M059J (cell line): ENCODE measurements at regions not wholly inside any gene's neighbourhood (a gene's known extent, or its start where the extent isn't known, plus 50 kb on each side); places are given as distances from the start of the nearest gene placed in this dataset.

Source experiments
- DNase-seq: peaks from one replicate; pipeline ENCODE4 v3.0.0-alpha.2; 2012; ENCODE audit warnings: low read depth

DNA sequence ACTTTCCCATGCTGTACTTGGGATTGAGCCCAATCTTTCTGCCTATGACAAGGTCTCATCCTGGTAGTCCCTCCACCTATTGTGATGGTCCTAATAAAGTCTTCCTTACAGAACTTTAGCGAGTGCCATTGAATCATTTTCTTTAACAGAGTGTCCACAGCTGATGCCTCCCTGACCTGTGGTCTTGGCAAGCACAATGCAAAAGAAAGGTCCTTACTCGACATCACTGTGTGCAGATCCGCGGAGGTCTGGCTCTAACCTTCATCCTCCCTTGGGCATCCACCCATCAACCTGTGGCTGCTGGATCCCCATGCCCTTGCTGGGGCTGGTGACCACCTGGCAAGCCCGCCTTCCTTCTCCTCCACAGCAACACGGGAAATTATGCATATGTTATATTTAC, 1203.9 kb downstream of the TBC1D22A start:
- DNase-seq, result no peak

DNA sequence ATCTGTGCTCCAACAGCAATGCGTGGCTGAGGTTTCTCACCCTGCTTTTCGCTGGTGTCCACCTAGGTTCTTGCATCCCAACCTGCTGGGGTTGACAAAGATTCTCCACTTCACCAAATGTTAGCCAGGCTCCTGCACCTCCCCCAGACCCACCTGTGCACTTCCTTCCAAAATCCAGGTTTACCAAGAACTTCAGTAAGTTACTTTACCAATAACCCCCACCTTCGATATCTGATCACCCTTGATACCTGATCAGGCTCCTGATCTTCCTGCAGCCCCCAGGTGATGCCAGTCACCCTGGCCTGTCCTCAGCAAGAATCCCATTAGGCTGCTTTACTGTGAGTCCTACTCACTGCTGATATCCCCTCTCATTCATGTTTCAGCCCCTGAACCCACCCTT, 1203.4 kb downstream of the TBC1D22A start:
- no peak for DNase-seq

- DNase-seq, result no peak
Observed at GRCh38 chr22:47965066-47965465, 1202.6 kb downstream of the TBC1D22A start.

DNA sequence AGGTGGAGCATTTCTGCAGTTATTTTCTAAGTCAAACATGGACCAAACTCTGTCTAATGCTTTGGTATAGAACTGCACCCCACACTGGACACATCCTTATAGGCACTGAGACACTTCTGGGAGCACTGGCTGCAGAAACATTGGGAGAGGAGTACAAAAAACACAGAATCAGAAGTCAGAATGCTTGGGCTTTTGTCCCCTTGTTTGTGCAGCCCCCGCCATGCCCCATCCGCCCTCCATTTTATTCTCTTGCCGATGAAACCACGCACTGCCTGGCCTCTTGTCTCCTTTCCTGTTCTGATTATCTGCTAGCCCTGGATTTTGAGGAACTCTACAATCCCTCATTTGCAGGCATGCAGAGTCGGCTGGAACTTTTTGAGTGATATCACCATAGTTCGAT, 1201.2 kb downstream of the TBC1D22A start:
- no peak for DNase-seq

GRCh38 chr22:47957649-47958048, 1195.2 kb downstream of the TBC1D22A start:
- DNase-seq, result no peak

- DNase-seq, result no peak
Observed at GRCh38 chr22:47954107-47954506, 1191.7 kb downstream of the TBC1D22A start.

DNA sequence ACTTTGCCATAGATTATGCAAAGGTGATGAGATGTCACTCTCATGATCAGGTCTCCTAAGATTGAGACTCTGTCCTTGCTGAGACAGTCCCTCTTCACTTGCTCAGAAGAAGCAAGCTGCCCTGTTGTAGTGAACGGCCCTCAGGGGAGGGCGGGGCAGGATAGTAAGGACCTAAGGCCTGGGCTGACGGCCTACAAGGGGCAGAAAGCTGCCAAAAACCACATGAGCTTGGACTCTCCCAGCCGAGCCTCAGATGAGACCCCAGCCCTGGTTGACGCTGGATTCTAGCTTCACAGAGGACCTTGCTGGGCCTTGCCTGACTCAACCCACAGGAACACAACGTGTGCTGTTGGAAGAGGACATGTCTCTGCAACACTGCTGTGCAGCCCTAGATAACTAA, 1182.5 kb downstream of the TBC1D22A start:
- DNase-seq, result no peak

DNA sequence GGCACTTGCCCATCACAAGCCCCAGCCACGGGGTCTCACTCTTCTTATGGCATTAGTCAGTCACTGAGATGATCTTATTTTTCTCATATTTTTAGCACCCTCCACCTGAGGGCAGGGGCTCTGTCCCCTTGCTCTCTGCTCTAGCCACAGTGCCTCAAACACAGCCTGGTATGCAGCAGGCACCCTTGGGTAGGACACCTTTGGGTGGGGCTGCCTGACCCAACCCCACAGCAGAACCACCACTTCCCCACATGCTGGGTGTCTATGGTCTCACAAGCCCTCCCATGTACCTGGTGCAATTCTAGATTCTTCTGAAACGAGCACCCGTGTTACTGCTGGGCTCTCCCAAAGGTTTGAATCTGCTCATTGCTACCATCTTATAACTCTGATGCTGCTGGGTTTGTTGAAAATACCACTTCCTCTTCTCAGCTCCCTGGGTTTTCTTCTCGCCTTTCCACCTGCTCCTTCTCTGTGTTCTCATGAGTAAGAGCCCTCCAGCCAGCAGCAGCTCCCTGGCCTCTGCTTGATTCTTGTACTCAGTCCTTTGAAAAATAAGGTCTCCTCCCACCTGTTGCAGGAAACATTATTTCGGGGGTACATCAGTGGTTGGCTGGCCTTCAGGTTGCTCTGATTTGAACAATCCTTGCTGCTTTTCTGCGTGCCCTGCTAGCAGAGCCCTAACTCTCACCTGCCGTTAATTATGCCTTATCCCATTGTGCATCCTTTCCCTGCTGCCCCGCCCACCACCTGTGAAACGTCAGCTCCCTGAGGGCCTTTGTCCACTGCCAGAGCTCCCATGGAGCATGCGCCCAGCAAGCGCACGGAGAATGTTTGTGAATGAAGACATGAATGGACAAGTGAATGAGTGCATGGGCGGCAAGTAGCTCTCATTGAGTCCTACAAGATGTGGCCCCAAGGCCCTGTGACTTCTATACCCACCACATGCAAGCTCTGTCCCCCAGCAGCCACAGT, 1181.6 kb downstream of the TBC1D22A start:
- no peak for DNase-seq

- DNase-seq, result no peak
Observed at GRCh38 chr22:47940211-47940610, 1177.8 kb downstream of the TBC1D22A start.

- no peak for DNase-seq
Observed at GRCh38 chr22:47933891-47934290, 1171.4 kb downstream of the TBC1D22A start.

DNA sequence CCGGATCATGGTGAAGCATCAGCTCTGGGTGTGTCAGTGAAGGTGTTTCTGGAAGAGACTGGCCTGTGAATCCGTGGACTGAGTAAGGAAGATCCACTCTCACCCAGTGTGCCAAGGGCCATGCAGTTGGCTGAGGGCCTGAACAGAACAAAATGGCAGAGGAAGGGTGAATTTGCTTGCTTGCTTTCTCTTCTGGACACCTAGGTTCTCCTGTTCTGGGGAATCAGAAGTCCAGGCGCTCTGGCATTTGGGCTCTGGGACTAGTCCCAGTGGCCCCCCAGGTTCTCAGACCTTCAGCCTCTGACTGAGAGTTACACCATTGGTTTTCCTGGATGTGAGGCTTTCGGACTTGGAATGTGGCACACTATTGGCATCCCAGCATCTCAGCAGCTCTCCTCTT, 1170.8 kb downstream of the TBC1D22A start:
- no peak for DNase-seq

DNA sequence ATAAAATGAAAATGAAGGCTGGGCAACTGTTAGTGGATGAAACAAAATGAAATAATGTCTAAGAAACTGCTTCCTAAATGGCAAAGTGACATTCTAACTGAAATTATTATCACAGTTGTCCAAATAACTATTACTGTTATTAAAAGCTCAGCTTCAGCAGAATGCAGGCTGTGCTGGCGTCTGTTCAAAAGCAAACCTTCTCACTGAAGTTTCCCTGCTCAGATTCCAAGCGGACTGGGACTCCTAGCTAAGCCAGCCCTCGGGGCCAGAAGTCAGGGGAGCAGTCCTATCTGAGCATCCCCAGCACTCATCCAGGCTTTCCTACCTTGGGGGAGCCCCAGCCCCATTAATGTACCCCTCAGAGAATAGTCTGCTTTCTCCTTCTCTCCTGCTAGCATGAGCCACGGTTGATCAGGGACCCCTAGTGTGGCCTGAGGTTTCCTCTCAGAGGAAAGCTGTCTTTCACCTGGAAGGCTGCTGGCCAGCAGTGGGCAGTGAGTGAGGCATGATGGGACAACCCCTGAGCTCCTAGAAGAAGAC, 1167.3 kb downstream of the TBC1D22A start:
- no peak for DNase-seq

DNA sequence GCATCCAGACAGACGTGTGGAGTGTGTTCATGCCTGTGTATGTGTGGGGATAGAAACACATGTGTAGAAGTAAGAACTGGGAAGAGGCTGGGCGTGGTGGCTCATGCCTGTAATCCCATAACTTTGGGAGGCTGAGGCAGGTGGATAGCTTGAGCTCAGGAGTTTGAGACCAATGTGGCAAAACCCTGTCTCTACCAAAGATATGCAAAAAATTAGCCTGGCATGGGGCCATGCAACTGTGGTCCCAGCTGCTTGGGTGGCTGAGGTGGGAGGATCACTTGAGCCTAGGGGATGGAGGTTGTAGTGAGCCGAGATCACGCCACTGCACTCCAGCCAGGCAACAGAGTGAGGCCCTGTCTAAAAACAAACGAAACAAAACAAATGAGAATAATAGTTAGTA, 1166.6 kb downstream of the TBC1D22A start:
- DNase-seq, result no peak

GRCh38 chr22:47928631-47929030, 1166.2 kb downstream of the TBC1D22A start:
- DNase-seq, result peak; percentile 1

DNA sequence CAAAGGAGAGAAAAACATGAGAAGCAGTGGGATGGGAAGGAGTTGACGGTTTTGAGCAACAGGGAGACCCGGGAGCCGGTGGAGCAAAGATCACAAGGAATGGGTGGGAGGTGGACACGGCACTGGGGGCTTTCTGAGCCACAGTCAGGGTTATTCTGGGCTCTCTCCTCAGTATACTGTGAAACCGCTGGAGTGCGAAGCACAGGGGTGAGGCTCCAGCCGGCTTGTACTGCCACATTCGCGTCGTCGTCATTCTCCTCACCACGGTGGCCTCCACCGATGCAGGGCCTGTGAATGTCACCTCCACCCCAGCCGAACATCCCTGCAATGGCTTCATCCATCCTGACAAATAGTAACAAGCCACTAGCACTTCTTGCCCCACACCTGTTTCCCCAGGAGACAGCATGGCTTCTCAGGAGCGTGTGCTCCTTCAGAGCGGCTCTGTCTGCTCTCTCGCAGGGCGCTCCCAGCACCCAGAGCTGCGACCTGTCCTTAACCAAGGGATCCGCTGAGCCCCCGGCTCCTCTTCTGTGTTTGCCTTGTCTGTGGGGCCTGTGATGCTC, 1165.3 kb downstream of the TBC1D22A start:
- no peak for DNase-seq

DNA sequence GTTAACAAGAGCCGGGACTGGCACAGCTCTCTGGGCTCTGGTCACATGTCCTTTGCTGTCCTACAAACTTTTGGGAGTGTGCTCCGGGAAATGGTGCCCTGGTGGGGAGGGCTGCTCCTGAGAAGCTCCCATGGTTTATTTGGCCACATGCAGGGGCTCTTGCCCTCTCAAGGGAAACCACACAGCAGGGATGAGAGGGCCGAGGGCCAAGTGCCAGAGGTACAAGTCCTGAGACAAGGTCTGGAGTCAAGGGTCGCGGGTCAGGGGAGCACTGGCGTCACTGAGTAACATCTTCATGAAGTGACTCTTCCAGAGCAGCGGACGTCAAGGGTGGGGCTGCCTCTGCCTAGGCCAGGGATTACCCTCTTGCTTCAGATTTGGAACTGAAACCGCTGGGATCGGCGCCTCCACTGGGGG, 1160.6 kb downstream of the TBC1D22A start:
- no peak for DNase-seq

GRCh38 chr22:47921906-47922305, 1159.5 kb downstream of the TBC1D22A start:
- no peak for DNase-seq

DNA sequence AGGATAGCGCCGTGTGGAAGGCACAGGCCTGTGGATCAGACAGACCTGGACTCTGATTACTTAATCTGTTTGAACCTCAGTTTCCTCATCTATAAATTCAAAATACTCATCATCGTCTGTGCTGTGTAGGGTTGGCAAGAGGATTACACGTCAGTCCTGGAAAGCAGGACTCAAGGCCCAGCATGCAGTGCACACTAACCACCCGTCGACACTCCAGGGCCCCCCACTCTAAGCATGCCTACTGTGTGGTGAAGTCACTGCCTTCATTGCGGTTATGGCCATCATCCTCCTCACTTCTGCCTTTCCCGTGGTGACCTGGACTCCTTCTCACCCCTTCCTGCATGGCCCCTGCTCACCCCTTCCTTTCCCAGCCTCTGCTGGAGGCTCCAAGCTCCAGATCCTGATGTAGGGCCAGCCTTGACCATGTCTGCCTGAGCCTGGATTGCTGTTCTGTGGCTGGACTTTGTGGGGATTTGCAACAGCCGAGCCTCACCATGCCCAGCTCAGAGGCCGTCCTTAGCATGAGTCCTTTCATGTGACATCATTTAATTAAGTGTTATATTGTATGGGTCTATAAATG, 1158.0 kb downstream of the TBC1D22A start:
- DNase-seq, result no peak

GRCh38 chr22:47919893-47920292, 1157.4 kb downstream of the TBC1D22A start:
- DNase-seq, result no peak

- no peak for DNase-seq
Observed at GRCh38 chr22:47919001-47919441, 1156.6 kb downstream of the TBC1D22A start.

DNA sequence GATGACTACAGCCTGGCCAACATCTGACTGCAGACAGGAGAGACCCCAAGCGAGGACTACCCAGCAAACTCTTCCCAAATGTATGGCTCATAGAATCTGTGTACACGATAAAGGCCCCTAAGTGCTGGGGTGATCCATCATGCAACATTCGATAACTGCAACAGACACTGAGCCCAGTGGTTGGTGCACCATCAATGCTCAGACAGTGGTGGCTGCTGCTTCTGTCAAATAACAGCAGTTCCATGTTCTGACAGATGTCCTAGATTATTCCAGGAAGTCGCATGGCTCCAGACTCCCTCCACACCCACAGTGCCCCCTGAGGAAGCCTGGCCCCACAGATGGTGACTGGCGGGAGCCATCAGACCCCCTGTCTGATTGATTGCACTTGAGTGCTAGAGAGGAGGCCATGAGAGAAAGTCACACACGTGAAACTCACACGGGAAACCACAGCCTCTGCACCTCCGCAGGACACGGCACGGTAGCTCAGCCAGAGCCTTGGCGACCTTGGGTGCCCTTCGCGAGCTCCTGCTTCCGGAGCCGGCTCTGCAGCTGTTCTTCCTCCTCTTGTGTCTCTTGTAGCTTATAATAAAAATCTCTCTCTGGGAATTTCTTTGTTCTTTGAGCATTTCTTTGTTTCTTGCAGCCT, 1155.9 kb downstream of the TBC1D22A start:
- DNase-seq, result no peak

- peak; percentile 63 for DNase-seq
Observed at GRCh38 chr22:47914481-47915097, 1152.1 kb downstream of the TBC1D22A start.
